ENCODE measurements at regions not wholly inside any gene's neighbourhood (a gene's known extent, or its start where the extent isn't known, plus 50 kb on each side); places are given as distances from the start of the nearest gene placed in this dataset.

GRCh38 chr10:60607372-60607771, 170.9 kb upstream of the CDK1 start:
- Histone ChIP-seq H3K4me1 (replicated peaks in 1 of 2; ENCODE audit: control insufficient read depth in 2 of 2, insufficient read depth in 2 of 2, low read length in 2 of 2) (no peaks in the 10 kb centered on the region), H3K9ac (ENCODE audit: insufficient read depth in 1 of 2, low read depth in 2 of 2, low read length in 2 of 2) (no peak overlapping the region), H3K79me2 (ENCODE audit: control insufficient read depth, insufficient read depth, low read length) (no peaks in the 10 kb centered on the region), H4K20me1 (replicated peaks; ENCODE audit: control insufficient read depth, insufficient read depth, low read length) (no peaks in the 10 kb centered on the region), H3K4me2 (ENCODE audit: insufficient read depth, low read length) (no peak overlapping the region), H3K4me3 (no peak overlapping the region), H3K36me3 (ENCODE audit: control insufficient read depth, insufficient read depth, low read length) (no peaks in the 10 kb centered on the region), H3K9me1 (ENCODE audit: control insufficient read depth, insufficient read depth, low read length) (no peaks in the 10 kb centered on the region), H3K27ac (ENCODE audit: extremely low read depth, low read depth, low read length) (no peak overlapping the region), H3K9me3 (replicated peaks; ENCODE audit: control insufficient read depth, insufficient read depth, low read depth, low read length) (no peaks in the 10 kb centered on the region), H3K27me3 (ENCODE audit: control insufficient read depth in 2 of 2, insufficient read depth in 2 of 2, low read length in 2 of 2) (no peaks in the 10 kb centered on the region), H2AFZ (ENCODE audit: low read depth, low read length) (no peak overlapping the region)
- BruUV-seq (replicated peaks): no TSS peak
- ATAC-seq: no peak
- in situ Hi-C loops (cut with MboI): no loop called here
- POLR2A ChIA-PET: interaction anchor here (0.9 kb wide), 1 partner anchor 10 kb away, joined by 3 read pairs; no protein-coding TSS in a partner anchor
- CTCF ChIA-PET (ENCODE audit: low intra/inter-chr PET ratio): no interaction called here
- intact Hi-C loops (cut with micrococcal nuclease): no loop called here
- no peak for TF ChIP-seq TBP (optimal IDR thresholded peaks at IDR 0.05; ENCODE audit: low read depth, low read length)
- no peak for TF ChIP-seq ARID4B (CRISPR knock-in tag; IDR thresholded peaks at IDR 0.05)
- no peak for TF ChIP-seq TRIM25 (IDR thresholded peaks at IDR 0.05; ENCODE audit: borderline replicate concordance)
- TF ChIP-seq KDM1A (IDR thresholded peaks at IDR 0.05): no peak
- TF ChIP-seq HDAC6 (IDR thresholded peaks at IDR 0.05; ENCODE audit: low read depth, low read length): no peak
- TF ChIP-seq ZBTB17 (CRISPR knock-in tag; IDR thresholded peaks at IDR 0.05): no peak
- no peak for TF ChIP-seq ZNF639 (CRISPR knock-in tag; conservative IDR thresholded peaks at IDR 0.05 in 1 of 2, IDR thresholded peaks at IDR 0.05 in 1 of 2)
- no peak for TF ChIP-seq SPI1 (IDR thresholded peaks at IDR 0.05; ENCODE audit: borderline replicate concordance, low read depth, low read length)
- no peak for TF ChIP-seq GTF3C2 (IDR thresholded peaks at IDR 0.05; ENCODE audit: borderline replicate concordance, extremely low read depth, insufficient read length)
- TF ChIP-seq THRAP3 (IDR thresholded peaks at IDR 0.05; ENCODE audit: borderline replicate concordance): no peak
- TF ChIP-seq MAFF (IDR thresholded peaks at IDR 0.05; ENCODE audit: low read length): no peak
- no peak for DNase-seq (ENCODE audit: extremely low read depth in 1 of 4, low spot score in 3 of 4)
- 0% methylated on average over 3 of the region's 3 CpGs for WGBS (ENCODE audit: insufficient coverage, low coverage, missing lambda C conversion rate)
- FAIRE-seq: no peak
